Panc1 (cell line): ENCODE measurements at regions not wholly inside any gene's neighbourhood (a gene's known extent, or its start where the extent isn't known, plus 50 kb on each side); places are given as distances from the start of the nearest gene placed in this dataset.

Source experiments
- ATAC-seq: fragments of 200-7000 bp; cut with Tn5 transposase; 2 replicates; pipeline ENCODE4 v1.9.1; 2020; ENCODE audit warnings: mild to moderate bottlenecking, moderate library complexity
- BruUV-seq: library from RNA; stranded (reverse); fragments of 400-500 nt; replicated peaks from 2 replicates; lab custom pipeline; 2021; lab: Mats Ljungman, UMichigan
- CTCF ChIA-PET: fragments of 300-600 bp; sonication (Branson Sonifier 250); formaldehyde crosslinking; loops from one replicate; lab custom pipeline; 2022; ENCODE audit warnings: antibody characterized with exemption; lab: Charles Lee
- POLR2A ChIA-PET: fragments of 300-600 bp; sonication (Branson Sonifier 250); formaldehyde crosslinking; loops from one replicate; lab custom pipeline; 2022; ENCODE audit warnings: antibody characterized with exemption; lab: Charles Lee
- DNase-seq: peaks from one replicate; pipeline ENCODE4 v3.0.0-alpha.2; 2010; ENCODE audit warnings: low read depth, low spot score
- H3K27ac ChIP-seq: 2 replicates; pipeline ENCODE4 v1.5.1; 2011; ENCODE audit warnings: mild to moderate bottlenecking, low read length, inconsistent platforms
- H3K27me3 ChIP-seq: fragments of 200-500 bp; sonication (Bioruptor generic); 2 replicates; pipeline ENCODE4 v1.6.0; 2014; ENCODE audit warnings: low read length, inconsistent platforms; ENCODE audit not compliant: control insufficient read depth, insufficient read depth
- H3K36me3 ChIP-seq: fragments of 200-500 bp; sonication (Bioruptor generic); 2 replicates; pipeline ENCODE4 v1.5.1; 2014; ENCODE audit warnings: inconsistent platforms, mild to moderate bottlenecking, low read length, moderate library complexity; ENCODE audit not compliant: control insufficient read depth, insufficient read depth
- H3K4me1 ChIP-seq: 2 replicates; pipeline ENCODE4 v1.5.1; 2011; ENCODE audit warnings: inconsistent platforms, mild to moderate bottlenecking, low read length, moderate library complexity; ENCODE audit not compliant: control insufficient read depth, insufficient read depth
- H3K4me3 ChIP-seq, 2 experiments: 2 replicates each; pipeline ENCODE4 v1.5.1; 2011 to 2012; ENCODE audit warnings: low read depth in 2 of 2, low read length in 2 of 2, mild to moderate bottlenecking in 2 of 2, inconsistent platforms in 1 of 2, moderate library complexity in 1 of 2
- H3K9me3 ChIP-seq: fragments of 200-500 bp; sonication (Bioruptor generic); 2 replicates; pipeline ENCODE4 v1.5.1; 2014; ENCODE audit warnings: low read depth, mild to moderate bottlenecking, inconsistent platforms, low read length, moderate library complexity; ENCODE audit not compliant: control insufficient read depth, insufficient read depth
- CTCF ChIP-seq: fragments of 450-650 bp; IDR thresholded peaks from 2 replicates; pipeline ENCODE4 v1.5.1; 2017; ENCODE audit warnings: mild to moderate bottlenecking
- POLR2AphosphoS5 ChIP-seq: IDR thresholded peaks from 2 replicates; pipeline ENCODE4 v1.6.1; 2012; ENCODE audit warnings: mild to moderate bottlenecking, low read depth, low read length, moderate library complexity
- REST ChIP-seq, 2 experiments: IDR thresholded peaks; 2 replicates each; pipeline ENCODE4 v1.6.1; 2011 to 2012; ENCODE audit warnings: low read depth in 2 of 2, control low read depth in 1 of 2, low read length in 1 of 2, mild to moderate bottlenecking in 1 of 2, moderate library complexity in 1 of 2; ENCODE audit not compliant: insufficient read depth in 1 of 2
- SIN3A ChIP-seq: IDR thresholded peaks from 2 replicates; pipeline ENCODE4 v1.6.1; 2012; ENCODE audit warnings: low read depth, mild to moderate bottlenecking, low read length, moderate library complexity, borderline replicate concordance; ENCODE audit not compliant: insufficient read depth
- TCF7L2 ChIP-seq: IDR thresholded peaks from 2 replicates; pipeline ENCODE4 v1.6.1; 2011; ENCODE audit warnings: mild to moderate bottlenecking, low read depth, low read length, inconsistent platforms
- in situ Hi-C: cut with HindIII; loops from 2 replicates; pipeline ENCODE4 v1.10.0; 2016; ENCODE audit warnings: low sequenced_read_pairs, low pct_unique_long_range_greater_than_20kb
- intact Hi-C: fragments of 100-400 bp; cut with micrococcal nuclease; formaldehyde crosslinking; loops from one replicate; pipeline ENCODE4 v1.10.0; 2022; ENCODE audit not compliant: unreplicated experiment

- in situ Hi-C loops: no loop called here
- Histone ChIP-seq H3K27me3 (no peaks in the 10 kb centered on the region), H3K36me3 (no peaks in the 10 kb centered on the region), H3K4me3 (no peak overlapping the region), H3K4me1 (no peaks in the 10 kb centered on the region), H3K27ac (no peak overlapping the region), H3K9me3 (no peaks in the 10 kb centered on the region)
- BruUV-seq: no TSS peak
- intact Hi-C loops: no loop called here
- no peak for ATAC-seq
- ChIA-PET CTCF (no interaction called here), POLR2A (no interaction called here)
- DNase-seq: no peak
- no peak for TF ChIP-seq SIN3A
- TF ChIP-seq POLR2AphosphoS5: no peak
- no peak for TF ChIP-seq CTCF
- TF ChIP-seq TCF7L2: no peak
- TF ChIP-seq REST (IDR thresholded peaks at IDR 0.05; ENCODE audit: insufficient read depth in 1 of 2, low read depth in 2 of 2, low read length in 1 of 2): no peak
These were observed 51.5 kb upstream of the ATP10B start for GRCh38 chr5:160903551-160903950.

- DNase-seq: no peak
- ATAC-seq: no peak
- no peaks in the 10 kb centered on the region for H3K36me3 ChIP-seq
- POLR2A ChIA-PET: no interaction called here
- no peaks in the 10 kb centered on the region for H3K9me3 ChIP-seq
- TF ChIP-seq TCF7L2 (no peak), POLR2AphosphoS5 (no peak), CTCF (no peak), SIN3A (no peak), REST (IDR thresholded peaks at IDR 0.05; ENCODE audit: insufficient read depth in 1 of 2, low read depth in 2 of 2, low read length in 1 of 2) (no peak)
- no TSS peak for BruUV-seq
- H3K27ac ChIP-seq: no peak overlapping the region
- intact Hi-C loops: no loop called here
- no peaks in the 10 kb centered on the region for H3K27me3 ChIP-seq
- CTCF ChIA-PET: no interaction called here
- no peak overlapping the region for H3K4me3 ChIP-seq
- no peaks in the 10 kb centered on the region for H3K4me1 ChIP-seq
- in situ Hi-C loops: no loop called here
These were observed 51.1 kb upstream of the ATP10B start for GRCh38 chr5:160903076-160903475.
